Tibial nerve (tissue), 3 donors: ENCODE measurements at regions not wholly inside any gene's neighbourhood (a gene's known extent, or its start where the extent isn't known, plus 50 kb on each side); places are given as distances from the start of the nearest gene placed in this dataset.

Experiments
- POLR2A ChIP-seq, 2 donors: fragments of 450-650 bp; IDR thresholded peaks; one replicate each; pipeline ENCODE4 v1.6.1; 2017; ENCODE audit warnings: antibody characterized with exemption in 2 of 2, mild to moderate bottlenecking in 2 of 2, moderate library complexity in 2 of 2
- TF ChIP-seq, protein P1 (sequence below), 5 experiments: fragments of 200-600 bp in 3 of 5; fragments of 450-650 bp in 2 of 5; sonication (generic) in 3 of 5; IDR thresholded peaks; one replicate each; pipeline ENCODE4 v1.5.1; 2016 to 2019; ENCODE audit warnings: antibody characterized with exemption in 5 of 5, mild to moderate bottlenecking in 3 of 5, moderate library complexity in 2 of 5

GRCh38 chr2:21330786-21331391, 207.1 kb downstream of the TDRD15 start:
- TF ChIP-seq, protein P1, sequence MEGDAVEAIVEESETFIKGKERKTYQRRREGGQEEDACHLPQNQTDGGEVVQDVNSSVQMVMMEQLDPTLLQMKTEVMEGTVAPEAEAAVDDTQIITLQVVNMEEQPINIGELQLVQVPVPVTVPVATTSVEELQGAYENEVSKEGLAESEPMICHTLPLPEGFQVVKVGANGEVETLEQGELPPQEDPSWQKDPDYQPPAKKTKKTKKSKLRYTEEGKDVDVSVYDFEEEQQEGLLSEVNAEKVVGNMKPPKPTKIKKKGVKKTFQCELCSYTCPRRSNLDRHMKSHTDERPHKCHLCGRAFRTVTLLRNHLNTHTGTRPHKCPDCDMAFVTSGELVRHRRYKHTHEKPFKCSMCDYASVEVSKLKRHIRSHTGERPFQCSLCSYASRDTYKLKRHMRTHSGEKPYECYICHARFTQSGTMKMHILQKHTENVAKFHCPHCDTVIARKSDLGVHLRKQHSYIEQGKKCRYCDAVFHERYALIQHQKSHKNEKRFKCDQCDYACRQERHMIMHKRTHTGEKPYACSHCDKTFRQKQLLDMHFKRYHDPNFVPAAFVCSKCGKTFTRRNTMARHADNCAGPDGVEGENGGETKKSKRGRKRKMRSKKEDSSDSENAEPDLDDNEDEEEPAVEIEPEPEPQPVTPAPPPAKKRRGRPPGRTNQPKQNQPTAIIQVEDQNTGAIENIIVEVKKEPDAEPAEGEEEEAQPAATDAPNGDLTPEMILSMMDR (IDR thresholded peaks at IDR 0.05), result no peak
- no peak for TF ChIP-seq POLR2A (IDR thresholded peaks at IDR 0.05)
